AG04450 (cell line): ENCODE measurements at regions not wholly inside any gene's neighbourhood (a gene's known extent, or its start where the extent isn't known, plus 50 kb on each side); places are given as distances from the start of the nearest gene placed in this dataset.
"Not testable (repeated sequence)": the region's sequence is repeated elsewhere in the genome, so short reads cannot be mapped to it uniquely, and the experiment has no call there.

Experiments
- CTCF ChIA-PET: fragments of 300-600, 350-600 bp; formaldehyde crosslinking; extraction: SDS; loops from one replicate; lab custom pipeline; 2022; ENCODE audit warnings: antibody characterized with exemption, inconsistent platforms; lab: Charles Lee
- POLR2A ChIA-PET: fragments of 350-600 bp; formaldehyde crosslinking; extraction: SDS; loops from one replicate; lab custom pipeline; 2021; ENCODE audit warnings: antibody characterized with exemption, inconsistent platforms; lab: Yijun Ruan, JAX
- DNase-seq: peaks from one replicate; pipeline ENCODE4 v3.0.0-alpha.2; 2011; ENCODE audit warnings: low read depth, low spot score
- H3K27ac ChIP-seq: one replicate; pipeline ENCODE4 v1.5.1; 2012; ENCODE audit warnings: low read depth, low read length, control low read depth
- H3K27me3 ChIP-seq: one replicate; pipeline ENCODE4 v1.6.0; 2012; ENCODE audit warnings: low read length; ENCODE audit not compliant: control insufficient read depth, insufficient read depth
- H3K4me3 ChIP-seq: 2 replicates; pipeline ENCODE4 v1.5.1; 2011; ENCODE audit warnings: mild to moderate bottlenecking, low read depth, low read length, control low read depth
- H3K9me3 ChIP-seq: 2 replicates; pipeline ENCODE4 v1.5.1; 2012; ENCODE audit warnings: low read length; ENCODE audit not compliant: control insufficient read depth, insufficient read depth
- TF ChIP-seq, protein P1 (sequence below): IDR thresholded peaks from 2 replicates; pipeline ENCODE4 v1.5.1; 2011; ENCODE audit warnings: low read depth, low read length, control low read depth, inconsistent platforms

DNA sequence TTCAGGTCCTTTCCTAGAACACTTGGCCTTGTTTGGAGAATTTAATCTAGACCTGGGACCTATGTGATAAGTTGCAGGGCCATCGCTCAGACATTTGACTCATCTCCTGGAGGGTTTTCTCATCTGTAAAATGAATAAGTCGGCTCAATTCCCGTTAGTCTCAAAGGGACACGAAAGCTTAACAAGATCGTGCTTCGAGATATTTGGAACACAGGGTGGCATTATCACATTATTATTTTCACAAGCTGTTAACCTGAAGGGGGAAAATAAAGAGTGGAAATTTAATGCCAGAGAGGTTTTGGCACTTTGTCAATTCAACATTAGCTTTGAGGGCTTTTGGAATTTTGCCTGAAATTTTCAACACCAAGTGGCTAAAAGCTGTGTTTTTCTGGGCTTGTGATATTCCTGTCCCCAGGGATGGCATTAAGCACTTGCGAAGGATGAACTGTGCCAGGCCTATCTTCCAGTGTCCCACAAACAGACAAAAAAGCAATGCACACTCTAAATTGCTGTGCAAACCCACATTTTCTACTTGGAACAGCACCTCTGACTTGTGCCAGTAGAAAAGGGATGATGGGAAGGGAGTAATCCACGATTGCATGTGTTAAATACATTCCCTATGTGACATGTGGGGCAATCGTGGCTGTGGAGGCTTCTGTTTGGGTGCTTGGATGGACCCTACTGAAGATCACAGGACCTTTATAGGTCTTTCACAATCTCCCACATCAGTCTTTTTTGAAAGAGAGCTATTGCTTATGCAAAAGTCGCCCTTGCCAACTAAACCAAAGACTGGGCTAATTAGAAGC, 478.7 kb downstream of the MFSD1 start:
- no peak for DNase-seq
- no peak overlapping the region for H3K27ac ChIP-seq
- TF ChIP-seq, protein P1, sequence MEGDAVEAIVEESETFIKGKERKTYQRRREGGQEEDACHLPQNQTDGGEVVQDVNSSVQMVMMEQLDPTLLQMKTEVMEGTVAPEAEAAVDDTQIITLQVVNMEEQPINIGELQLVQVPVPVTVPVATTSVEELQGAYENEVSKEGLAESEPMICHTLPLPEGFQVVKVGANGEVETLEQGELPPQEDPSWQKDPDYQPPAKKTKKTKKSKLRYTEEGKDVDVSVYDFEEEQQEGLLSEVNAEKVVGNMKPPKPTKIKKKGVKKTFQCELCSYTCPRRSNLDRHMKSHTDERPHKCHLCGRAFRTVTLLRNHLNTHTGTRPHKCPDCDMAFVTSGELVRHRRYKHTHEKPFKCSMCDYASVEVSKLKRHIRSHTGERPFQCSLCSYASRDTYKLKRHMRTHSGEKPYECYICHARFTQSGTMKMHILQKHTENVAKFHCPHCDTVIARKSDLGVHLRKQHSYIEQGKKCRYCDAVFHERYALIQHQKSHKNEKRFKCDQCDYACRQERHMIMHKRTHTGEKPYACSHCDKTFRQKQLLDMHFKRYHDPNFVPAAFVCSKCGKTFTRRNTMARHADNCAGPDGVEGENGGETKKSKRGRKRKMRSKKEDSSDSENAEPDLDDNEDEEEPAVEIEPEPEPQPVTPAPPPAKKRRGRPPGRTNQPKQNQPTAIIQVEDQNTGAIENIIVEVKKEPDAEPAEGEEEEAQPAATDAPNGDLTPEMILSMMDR = no peak
- H3K4me3 ChIP-seq = no peak overlapping the region
- POLR2A ChIA-PET = no interaction called here
- CTCF ChIA-PET = interaction anchor here (1.6 kb wide), 1 partner anchor 20 kb away, joined by 7 read pairs; no protein-coding TSS in a partner anchor
- H3K27me3 ChIP-seq = no peaks in the 10 kb centered on the region
- H3K9me3 ChIP-seq = no peaks in the 10 kb centered on the region

DNA sequence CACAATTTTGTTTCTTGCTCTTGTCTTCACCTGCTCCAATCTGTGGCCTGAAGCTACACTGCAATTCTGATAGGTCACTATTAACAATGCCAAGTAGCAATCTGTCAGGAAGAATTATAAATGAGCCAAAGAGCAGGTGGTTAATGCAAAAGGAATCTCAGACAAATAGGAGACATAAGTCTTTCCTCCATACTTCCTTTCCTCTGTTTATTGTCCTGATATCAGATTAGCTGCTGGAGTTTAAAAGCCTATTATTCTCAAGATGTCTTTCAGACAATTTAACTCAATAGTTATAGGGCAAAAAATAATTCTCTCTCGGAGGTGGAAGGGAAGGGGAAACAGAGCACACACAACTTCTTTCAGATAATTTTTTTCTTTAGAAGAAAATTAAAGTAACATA, 491.6 kb downstream of the MFSD1 start:
- POLR2A ChIA-PET = no interaction called here

DNA sequence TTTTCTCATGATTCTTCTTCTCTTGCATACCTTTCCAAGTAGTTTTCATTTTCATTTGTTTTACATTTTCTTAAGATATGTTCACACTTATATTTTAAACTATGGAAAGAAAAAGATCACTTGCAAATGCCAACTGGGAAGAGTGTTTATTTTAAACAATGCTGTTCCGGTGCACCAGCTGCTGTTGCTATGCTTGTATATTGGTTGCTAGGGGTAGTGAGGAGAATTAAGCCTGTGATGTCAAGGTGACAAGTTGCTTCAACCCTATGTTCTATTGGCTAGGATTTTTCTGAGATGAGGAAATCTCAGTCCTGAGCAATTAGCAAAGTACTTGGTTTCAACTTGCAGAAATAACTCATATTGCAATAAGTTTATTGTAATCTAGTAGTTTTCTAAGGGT, 500.1 kb downstream of the MFSD1 start:
- DNase-seq = no peak
- POLR2A ChIA-PET = no interaction called here
- Histone ChIP-seq H3K27ac (no peak overlapping the region), H3K9me3 (no peaks in the 10 kb centered on the region), H3K27me3 (no peaks in the 10 kb centered on the region), H3K4me3 (no peak overlapping the region)
- TF ChIP-seq, protein P1 = no peak
- CTCF ChIA-PET = no interaction called here

More for the DNA sequence above, 491.6 kb downstream of the MFSD1 start:
- H3K9me3 ChIP-seq = no peaks in the 10 kb centered on the region
- H3K27me3 ChIP-seq = no peaks in the 10 kb centered on the region
- CTCF ChIA-PET = no interaction called here
- TF ChIP-seq, protein P1 = no peak
- no peak overlapping the region for H3K27ac ChIP-seq
- no peak for DNase-seq
- no peak overlapping the region for H3K4me3 ChIP-seq

DNA sequence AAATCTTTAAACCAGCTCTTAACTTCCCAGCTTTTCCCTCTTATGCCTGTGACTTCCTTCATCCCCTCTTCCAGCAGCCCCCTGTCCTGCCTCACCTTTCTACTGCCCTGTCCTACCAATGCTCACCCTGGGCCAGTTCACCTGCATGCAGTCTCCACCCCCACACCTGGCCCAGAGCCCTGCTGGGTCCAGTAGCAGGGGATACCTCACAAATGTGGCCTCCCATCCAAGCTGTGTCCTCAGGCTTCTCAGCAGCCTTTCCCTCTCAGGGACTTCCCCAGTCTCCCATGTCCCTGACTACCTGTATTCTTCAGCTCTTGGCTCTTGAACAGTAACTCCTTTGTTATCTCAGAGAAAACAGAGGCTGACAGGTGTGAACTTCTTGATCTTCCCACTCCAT, 503.2 kb downstream of the MFSD1 start:
- H3K27me3 ChIP-seq = no peaks in the 10 kb centered on the region
- ChIA-PET CTCF (no interaction called here), POLR2A (no interaction called here)

DNA sequence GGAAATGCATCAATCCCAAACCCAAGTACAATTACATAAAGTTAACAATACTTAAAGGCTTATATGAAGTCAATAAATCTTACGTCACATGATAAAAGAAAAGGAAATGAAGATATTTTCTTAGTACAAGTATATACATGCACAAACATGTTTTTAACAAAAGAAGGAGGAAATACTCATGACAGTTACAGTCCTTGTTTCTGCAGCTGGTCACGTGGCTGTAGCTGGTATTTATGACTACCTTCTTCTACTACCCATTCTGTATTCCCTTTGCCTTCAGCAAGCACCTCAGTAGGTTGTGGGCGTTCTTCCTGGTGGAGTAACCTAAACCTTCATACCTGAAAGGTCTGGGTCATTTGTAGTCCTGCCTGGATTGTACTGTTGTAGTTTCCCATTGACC, 514.9 kb downstream of the MFSD1 start:
- H3K4me3 ChIP-seq, POLR2A ChIA-PET, H3K9me3 ChIP-seq, DNase-seq, CTCF ChIA-PET, H3K27ac ChIP-seq, H3K27me3 ChIP-seq: not testable (repeated sequence)

More for the DNA sequence above, 503.2 kb downstream of the MFSD1 start:
- no peak for DNase-seq
- TF ChIP-seq, protein P1 = no peak
- no peaks in the 10 kb centered on the region for H3K9me3 ChIP-seq
- no peak overlapping the region for H3K27ac ChIP-seq
- no peak overlapping the region for H3K4me3 ChIP-seq
